AG04450 (cell line): ENCODE measurements at regions not wholly inside any gene's neighbourhood (a gene's known extent, or its start where the extent isn't known, plus 50 kb on each side); places are given as distances from the start of the nearest gene placed in this dataset.

Experiments
- CTCF ChIA-PET: fragments of 300-600, 350-600 bp; formaldehyde crosslinking; extraction: SDS; loops from one replicate; lab custom pipeline; 2022; ENCODE audit warnings: antibody characterized with exemption, inconsistent platforms; lab: Charles Lee
- POLR2A ChIA-PET: fragments of 350-600 bp; formaldehyde crosslinking; extraction: SDS; loops from one replicate; lab custom pipeline; 2021; ENCODE audit warnings: antibody characterized with exemption, inconsistent platforms; lab: Yijun Ruan, JAX
- DNase-seq: peaks from one replicate; pipeline ENCODE4 v3.0.0-alpha.2; 2011; ENCODE audit warnings: low read depth, low spot score
- H3K27ac ChIP-seq: one replicate; pipeline ENCODE4 v1.5.1; 2012; ENCODE audit warnings: low read depth, low read length, control low read depth
- H3K27me3 ChIP-seq: one replicate; pipeline ENCODE4 v1.6.0; 2012; ENCODE audit warnings: low read length; ENCODE audit not compliant: control insufficient read depth, insufficient read depth
- H3K4me3 ChIP-seq: 2 replicates; pipeline ENCODE4 v1.5.1; 2011; ENCODE audit warnings: mild to moderate bottlenecking, low read depth, low read length, control low read depth
- H3K9me3 ChIP-seq: 2 replicates; pipeline ENCODE4 v1.5.1; 2012; ENCODE audit warnings: low read length; ENCODE audit not compliant: control insufficient read depth, insufficient read depth
- TF ChIP-seq, protein P1 (sequence below): IDR thresholded peaks from 2 replicates; pipeline ENCODE4 v1.5.1; 2011; ENCODE audit warnings: low read depth, low read length, control low read depth, inconsistent platforms

DNA sequence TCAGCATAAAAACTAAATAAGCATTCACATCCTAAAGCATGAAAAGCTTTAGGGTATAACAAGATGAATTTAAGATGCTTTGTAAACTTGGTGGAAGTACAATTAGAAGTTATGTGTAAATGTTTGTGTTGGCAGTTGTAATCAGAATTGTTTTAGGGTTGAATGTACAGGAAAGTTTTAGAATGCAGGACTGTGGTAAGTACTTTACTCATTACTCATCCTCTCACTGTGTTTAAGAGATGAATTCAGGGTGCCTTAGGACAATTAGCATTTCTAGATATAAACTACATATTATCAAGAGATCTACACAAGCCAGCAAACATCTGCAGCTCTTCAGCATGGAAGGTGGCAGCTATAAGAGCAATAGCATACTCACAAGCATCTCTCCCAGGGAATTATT lies 77.5 kb upstream of the ELOVL6 start:
- no peaks in the 10 kb centered on the region for H3K9me3 ChIP-seq
- no peak for DNase-seq
- no peak overlapping the region for H3K4me3 ChIP-seq
- no peak overlapping the region for H3K27ac ChIP-seq
- ChIA-PET CTCF (no interaction called here), POLR2A (no interaction called here)
- H3K27me3 ChIP-seq: no peaks in the 10 kb centered on the region
- TF ChIP-seq, protein P1, sequence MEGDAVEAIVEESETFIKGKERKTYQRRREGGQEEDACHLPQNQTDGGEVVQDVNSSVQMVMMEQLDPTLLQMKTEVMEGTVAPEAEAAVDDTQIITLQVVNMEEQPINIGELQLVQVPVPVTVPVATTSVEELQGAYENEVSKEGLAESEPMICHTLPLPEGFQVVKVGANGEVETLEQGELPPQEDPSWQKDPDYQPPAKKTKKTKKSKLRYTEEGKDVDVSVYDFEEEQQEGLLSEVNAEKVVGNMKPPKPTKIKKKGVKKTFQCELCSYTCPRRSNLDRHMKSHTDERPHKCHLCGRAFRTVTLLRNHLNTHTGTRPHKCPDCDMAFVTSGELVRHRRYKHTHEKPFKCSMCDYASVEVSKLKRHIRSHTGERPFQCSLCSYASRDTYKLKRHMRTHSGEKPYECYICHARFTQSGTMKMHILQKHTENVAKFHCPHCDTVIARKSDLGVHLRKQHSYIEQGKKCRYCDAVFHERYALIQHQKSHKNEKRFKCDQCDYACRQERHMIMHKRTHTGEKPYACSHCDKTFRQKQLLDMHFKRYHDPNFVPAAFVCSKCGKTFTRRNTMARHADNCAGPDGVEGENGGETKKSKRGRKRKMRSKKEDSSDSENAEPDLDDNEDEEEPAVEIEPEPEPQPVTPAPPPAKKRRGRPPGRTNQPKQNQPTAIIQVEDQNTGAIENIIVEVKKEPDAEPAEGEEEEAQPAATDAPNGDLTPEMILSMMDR: no peak

DNA sequence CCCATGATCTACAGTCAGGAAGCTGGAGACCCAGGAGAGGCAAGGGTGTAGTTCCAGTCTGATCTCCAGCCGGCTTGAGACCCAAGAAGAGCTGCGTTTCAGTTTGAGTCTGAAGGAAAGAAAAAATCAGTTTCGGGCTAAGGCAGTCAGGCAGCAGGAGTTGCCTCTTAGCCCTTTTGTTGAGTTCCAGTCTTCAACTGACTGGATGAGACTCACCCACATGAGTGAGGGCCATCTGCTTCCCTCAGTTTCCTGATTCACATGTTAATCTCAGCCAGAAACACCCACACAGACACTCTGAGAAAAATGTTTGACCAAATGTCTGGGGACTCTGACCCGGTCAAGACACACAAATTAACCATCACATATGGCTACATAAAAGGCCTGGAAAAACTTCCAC lies 73.6 kb upstream of the ELOVL6 start:
- POLR2A ChIA-PET: no interaction called here
- Histone ChIP-seq H3K4me3 (no peak overlapping the region), H3K27ac (no peak overlapping the region), H3K27me3 (no peaks in the 10 kb centered on the region), H3K9me3 (no peaks in the 10 kb centered on the region)
- TF ChIP-seq, protein P1: no peak
- CTCF ChIA-PET: no interaction called here
- no peak for DNase-seq

DNA sequence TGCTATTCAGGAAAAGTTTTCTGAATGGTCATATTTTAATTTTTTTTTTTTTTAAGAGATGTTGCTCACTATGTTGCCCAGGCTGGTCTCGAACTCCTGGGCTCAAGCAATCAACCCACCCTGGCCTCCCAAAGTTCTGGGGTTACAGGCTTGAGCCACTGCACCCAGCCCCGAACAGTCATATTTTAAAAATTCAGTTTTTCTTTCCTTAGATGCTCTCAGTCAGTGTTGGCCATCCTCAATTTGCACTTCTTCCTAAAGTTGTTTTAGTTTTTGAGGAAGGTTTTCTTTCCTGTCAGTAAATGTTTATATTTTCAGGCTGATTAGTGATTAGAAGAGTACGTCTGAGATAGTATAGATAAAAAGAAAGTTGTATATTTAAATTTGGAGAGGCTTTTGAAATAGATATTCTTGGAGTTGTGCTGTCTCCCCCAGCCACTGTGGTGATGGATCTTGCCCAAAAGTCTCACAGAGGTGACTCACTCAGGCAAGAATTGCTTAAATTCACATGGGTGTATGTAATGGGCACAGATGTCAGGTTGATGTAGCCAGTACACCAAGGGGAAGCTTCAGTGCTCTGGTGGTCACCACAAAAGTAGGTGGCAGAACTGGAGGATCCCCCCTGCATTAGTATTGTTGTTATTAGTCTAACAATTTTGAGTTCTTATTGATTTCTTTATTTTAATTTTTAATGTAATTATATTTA lies 72.2 kb upstream of the ELOVL6 start:
- no peaks in the 10 kb centered on the region for H3K27me3 ChIP-seq
- H3K4me3 ChIP-seq: no peak overlapping the region
- no peak overlapping the region for H3K27ac ChIP-seq
- peak; percentile 23 for DNase-seq
- ChIA-PET CTCF (no interaction called here), POLR2A (no interaction called here)
- H3K9me3 ChIP-seq: no peaks in the 10 kb centered on the region
- TF ChIP-seq, protein P1: no peak

DNA sequence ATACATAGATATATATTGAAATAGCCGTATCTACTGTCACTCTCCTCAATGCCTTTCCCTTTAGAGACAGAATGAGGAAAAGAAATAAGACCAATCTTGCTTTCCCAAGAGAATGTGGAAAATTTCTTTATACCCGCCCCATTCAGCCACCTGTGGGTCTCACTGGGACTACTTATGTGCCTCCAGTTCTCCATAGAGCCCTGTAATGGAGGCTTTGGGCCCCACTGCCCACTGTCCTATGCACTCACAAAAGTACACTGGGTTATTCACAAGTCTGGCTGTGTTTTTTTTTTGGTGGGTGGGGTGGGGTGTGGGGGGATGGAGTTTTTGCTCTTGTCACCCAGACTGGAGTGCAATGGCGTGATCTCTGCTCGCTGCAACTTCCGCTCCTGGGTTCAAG lies 70.4 kb upstream of the ELOVL6 start:
- DNase-seq: no peak
- TF ChIP-seq, protein P1: no peak
- Histone ChIP-seq H3K27me3 (no peaks in the 10 kb centered on the region), H3K27ac (no peak overlapping the region), H3K4me3 (no peak overlapping the region), H3K9me3 (no peaks in the 10 kb centered on the region)
- ChIA-PET POLR2A (no interaction called here), CTCF (no interaction called here)

DNA sequence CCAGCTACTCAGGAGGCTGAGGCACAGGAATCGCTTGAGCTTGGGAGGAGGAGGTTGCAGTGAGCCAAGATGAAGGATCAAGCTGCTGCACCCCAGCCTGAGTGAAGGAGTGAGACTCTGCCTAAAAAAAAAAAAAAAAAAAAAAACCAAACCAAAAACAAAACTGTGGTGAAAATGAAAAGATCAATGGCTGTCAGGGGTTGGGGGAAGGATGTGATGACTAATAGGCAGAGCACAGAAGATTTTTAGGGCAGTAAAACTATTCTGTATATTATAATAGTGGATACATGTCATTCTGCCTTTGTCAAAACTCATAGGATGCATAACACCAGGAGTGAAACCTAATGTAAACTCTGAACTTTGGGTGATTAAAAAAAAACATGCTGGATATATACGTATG lies 69.9 kb upstream of the ELOVL6 start:
- DNase-seq: no peak
- TF ChIP-seq, protein P1: no peak
- no peaks in the 10 kb centered on the region for H3K27me3 ChIP-seq
- no peak overlapping the region for H3K4me3 ChIP-seq
- H3K9me3 ChIP-seq: no peaks in the 10 kb centered on the region
- ChIA-PET POLR2A (no interaction called here), CTCF (no interaction called here)
- no peak overlapping the region for H3K27ac ChIP-seq
